H9 (cell line): ENCODE measurements at regions not wholly inside any gene's neighbourhood (a gene's known extent, or its start where the extent isn't known, plus 50 kb on each side); places are given as distances from the start of the nearest gene placed in this dataset.

ENCODE experiments used
- DNase-seq: peaks from one replicate; pipeline ENCODE4 v3.0.0-alpha.2; 2017
- H2AFZ ChIP-seq: one replicate; pipeline ENCODE4 v1.6.1; 2013; ENCODE audit warnings: mild to moderate bottlenecking, low read length, control low read depth, moderate library complexity
- H2AK5ac ChIP-seq: 2 replicates; pipeline ENCODE4 v1.6.1; 2013; ENCODE audit warnings: low read length, control low read depth, mixed read lengths; ENCODE audit not compliant: insufficient read length
- H2BK120ac ChIP-seq: one replicate; pipeline ENCODE4 v1.6.1; 2013; ENCODE audit warnings: low read depth, mild to moderate bottlenecking, low read length, control low read depth, inconsistent platforms; ENCODE audit not compliant: poor library complexity, severe bottlenecking
- H2BK12ac ChIP-seq: 2 replicates; pipeline ENCODE4 v1.6.1; 2013; ENCODE audit warnings: low read length, control low read depth, mixed read lengths, low read depth; ENCODE audit not compliant: insufficient read length
- H2BK15ac ChIP-seq: 2 replicates; pipeline ENCODE4 v1.6.1; 2013; ENCODE audit warnings: low read depth, low read length, control low read depth
- H2BK20ac ChIP-seq: one replicate; pipeline ENCODE4 v1.6.1; 2013; ENCODE audit warnings: low read depth, mild to moderate bottlenecking, low read length, control low read depth, inconsistent platforms; ENCODE audit not compliant: poor library complexity, severe bottlenecking
- H2BK5ac ChIP-seq: 2 replicates; pipeline ENCODE4 v1.6.1; 2013; ENCODE audit warnings: low read length, control low read depth, mixed read lengths; ENCODE audit not compliant: insufficient read length
- H3K14ac ChIP-seq: 2 replicates; pipeline ENCODE4 v1.6.1; 2013; ENCODE audit warnings: low read length, control low read depth; ENCODE audit not compliant: insufficient read depth
- H3K18ac ChIP-seq: 2 replicates; pipeline ENCODE4 v1.6.1; 2013; ENCODE audit warnings: low read depth, mild to moderate bottlenecking, mixed read lengths, low read length, control low read depth; ENCODE audit not compliant: insufficient read length
- H3K23ac ChIP-seq: 2 replicates; pipeline ENCODE4 v1.6.1; 2013; ENCODE audit warnings: low read length, control low read depth, mixed read lengths, low read depth; ENCODE audit not compliant: insufficient read length
- H3K23me2 ChIP-seq: 2 replicates; pipeline ENCODE4 v1.6.1; 2013; ENCODE audit warnings: low read depth, mild to moderate bottlenecking, mixed read lengths, low read length, control low read depth; ENCODE audit not compliant: insufficient read length, poor library complexity, severe bottlenecking
- H3K27ac ChIP-seq: 2 replicates; pipeline ENCODE4 v1.5.1; 2013; ENCODE audit warnings: low read length, control low read depth, mixed read lengths, low read depth; ENCODE audit not compliant: insufficient read length
- H3K27me3 ChIP-seq: 2 replicates; pipeline ENCODE4 v1.6.1; 2013; ENCODE audit warnings: low read length, control low read depth, inconsistent platforms; ENCODE audit not compliant: insufficient read depth
- H3K4ac ChIP-seq: 2 replicates; pipeline ENCODE4 v1.6.1; 2013; ENCODE audit warnings: low read depth, mild to moderate bottlenecking, control low read depth, inconsistent platforms, low read length, moderate library complexity
- H3K4me1 ChIP-seq: 2 replicates; pipeline ENCODE4 v1.6.1; 2013; ENCODE audit warnings: low read length, control low read depth, inconsistent platforms; ENCODE audit not compliant: insufficient read depth
- H3K4me2 ChIP-seq: 2 replicates; pipeline ENCODE4 v1.6.1; 2013; ENCODE audit warnings: low read length, control low read depth, mixed read lengths; ENCODE audit not compliant: insufficient read length, insufficient read depth
- H3K56ac ChIP-seq: 2 replicates; pipeline ENCODE4 v1.6.1; 2013; ENCODE audit warnings: low read depth, mild to moderate bottlenecking, mixed read lengths, low read length, control low read depth; ENCODE audit not compliant: insufficient read length
- H3K79me1 ChIP-seq: 2 replicates; pipeline ENCODE4 v1.6.1; 2013; ENCODE audit warnings: low read depth, mild to moderate bottlenecking, moderate library complexity, low read length, control low read depth, inconsistent platforms; ENCODE audit not compliant: insufficient read depth, poor library complexity, severe bottlenecking
- H3K79me2 ChIP-seq: 2 replicates; pipeline ENCODE4 v1.6.1; 2013; ENCODE audit warnings: low read length, control low read depth, inconsistent platforms; ENCODE audit not compliant: insufficient read depth
- H3K9ac ChIP-seq: 2 replicates; pipeline ENCODE4 v1.6.1; 2013; ENCODE audit warnings: low read length, control low read depth, mixed read lengths; ENCODE audit not compliant: insufficient read length; ENCODE audit errors: extremely low read depth
- H3K9me3 ChIP-seq: one replicate; pipeline ENCODE4 v1.6.1; 2013; ENCODE audit warnings: low read depth, low read length, inconsistent platforms; ENCODE audit not compliant: control insufficient read depth
- H3T11ph ChIP-seq: one replicate; pipeline ENCODE4 v1.6.1; 2013; ENCODE audit warnings: mild to moderate bottlenecking, low read length, control low read depth, inconsistent platforms
- H4K20me1 ChIP-seq: one replicate; pipeline ENCODE4 v1.6.1; 2013; ENCODE audit not compliant: control insufficient read depth, insufficient read length, insufficient read depth
- H4K5ac ChIP-seq: 2 replicates; pipeline ENCODE4 v1.6.1; 2013; ENCODE audit warnings: low read depth, mild to moderate bottlenecking, mixed read lengths, low read length, control low read depth; ENCODE audit not compliant: insufficient read length
- H4K8ac ChIP-seq: replicated peaks from 2 replicates; pipeline ENCODE4 v1.6.1; 2013; ENCODE audit warnings: low read length, control low read depth, mixed read lengths, low read depth; ENCODE audit not compliant: insufficient read length
- H4K91ac ChIP-seq: 2 replicates; pipeline ENCODE4 v1.6.1; 2013; ENCODE audit warnings: low read depth, mild to moderate bottlenecking, moderate library complexity, mixed read lengths, low read length, control low read depth; ENCODE audit not compliant: insufficient read length
- H3K27ac Mint-ChIP-seq, 3 experiments: 2 replicates in 2 of 3; 3 replicates in 1 of 3; pipeline ENCODE4 v1.8.0; 2020 to 2021; ENCODE audit warnings: mixed read lengths in 3 of 3, mild to moderate bottlenecking in 1 of 3, moderate library complexity in 1 of 3
- H3K27me3 Mint-ChIP-seq: 2 replicates; pipeline ENCODE4 v1.8.0; 2021; ENCODE audit warnings: low read depth, mild to moderate bottlenecking, moderate library complexity, mixed read lengths
- H3K36me3 Mint-ChIP-seq, 3 experiments: 2 replicates in 2 of 3; 3 replicates in 1 of 3; pipeline ENCODE4 v1.8.0; 2020 to 2021; ENCODE audit warnings: low read depth in 3 of 3, mixed read lengths in 3 of 3; ENCODE audit not compliant: insufficient read depth in 1 of 3
- H3K4me1 Mint-ChIP-seq, 2 experiments: 2 replicates each; pipeline ENCODE4 v1.8.0; 2020; ENCODE audit warnings: mixed read lengths in 2 of 2
- H3K4me3 Mint-ChIP-seq, 2 experiments: 2 replicates in 1 of 2; 3 replicates in 1 of 2; pipeline ENCODE4 v1.8.0; 2020 to 2021; ENCODE audit warnings: mild to moderate bottlenecking in 2 of 2, mixed read lengths in 2 of 2, moderate library complexity in 1 of 2
- H3K9me3 Mint-ChIP-seq, 2 experiments: 2 replicates in 1 of 2; 3 replicates in 1 of 2; pipeline ENCODE4 v1.8.0; 2020; ENCODE audit warnings: mild to moderate bottlenecking in 2 of 2, mixed read lengths in 2 of 2, moderate library complexity in 1 of 2
- WGBS: extraction: QIAGEN DNeasy Blood & Tissue Kit; methylation state at CpG from one replicate; pipeline ENCODE4 v1.1.7; 2013; ENCODE audit warnings: missing lambda C conversion rate, low lambda C conversion rate, mixed read lengths; ENCODE audit not compliant: insufficient read length; ENCODE audit errors: extremely low coverage; 5-methylcytosine and 5-hydroxymethylcytosine counted together
- TF ChIP-seq, protein P1 (sequence below): fragments of 200-600 bp; sonication (generic); conservative IDR thresholded peaks from 3 replicates; pipeline ENCODE4 v1.8.0; 2021; ENCODE audit warnings: antibody characterized with exemption, mild to moderate bottlenecking

- no peaks in the 10 kb centered on the region for H3K79me1 ChIP-seq
- H3K14ac ChIP-seq, result no peak overlapping the region
- no peak overlapping the region for H2BK15ac ChIP-seq
- Mint-ChIP-seq H3K4me3 (no peak overlapping the region), H3K36me3 (no peaks in the 10 kb centered on the region), H3K9me3 (peaks cover 2 to 3% of the 10 kb centered on the region in 2 experiments; a peak in 3 of 5 replicates), H3K27me3 (peaks cover 29% of the 10 kb centered on the region), H3K27ac (no peak overlapping the region), H3K4me1 (peaks cover 14 to 20% of the 10 kb centered on the region in 2 experiments)
- no peak overlapping the region for H3K9ac ChIP-seq
- H3K4me2 ChIP-seq, result no peak overlapping the region
- H3T11ph ChIP-seq, result no peak overlapping the region
- H3K18ac ChIP-seq, result no peak overlapping the region
- H4K5ac ChIP-seq, result no peak overlapping the region
- no peak overlapping the region for H2BK20ac ChIP-seq
- H2AK5ac ChIP-seq, result no peak overlapping the region
- no peak overlapping the region for H2BK12ac ChIP-seq
- H3K79me2 ChIP-seq, result no peaks in the 10 kb centered on the region
- peak; percentile 21 for DNase-seq
- no peaks in the 10 kb centered on the region for H3K9me3 ChIP-seq
- no peak overlapping the region for H4K91ac ChIP-seq
- TF ChIP-seq, protein P1, sequence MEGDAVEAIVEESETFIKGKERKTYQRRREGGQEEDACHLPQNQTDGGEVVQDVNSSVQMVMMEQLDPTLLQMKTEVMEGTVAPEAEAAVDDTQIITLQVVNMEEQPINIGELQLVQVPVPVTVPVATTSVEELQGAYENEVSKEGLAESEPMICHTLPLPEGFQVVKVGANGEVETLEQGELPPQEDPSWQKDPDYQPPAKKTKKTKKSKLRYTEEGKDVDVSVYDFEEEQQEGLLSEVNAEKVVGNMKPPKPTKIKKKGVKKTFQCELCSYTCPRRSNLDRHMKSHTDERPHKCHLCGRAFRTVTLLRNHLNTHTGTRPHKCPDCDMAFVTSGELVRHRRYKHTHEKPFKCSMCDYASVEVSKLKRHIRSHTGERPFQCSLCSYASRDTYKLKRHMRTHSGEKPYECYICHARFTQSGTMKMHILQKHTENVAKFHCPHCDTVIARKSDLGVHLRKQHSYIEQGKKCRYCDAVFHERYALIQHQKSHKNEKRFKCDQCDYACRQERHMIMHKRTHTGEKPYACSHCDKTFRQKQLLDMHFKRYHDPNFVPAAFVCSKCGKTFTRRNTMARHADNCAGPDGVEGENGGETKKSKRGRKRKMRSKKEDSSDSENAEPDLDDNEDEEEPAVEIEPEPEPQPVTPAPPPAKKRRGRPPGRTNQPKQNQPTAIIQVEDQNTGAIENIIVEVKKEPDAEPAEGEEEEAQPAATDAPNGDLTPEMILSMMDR, result no peak
- no peak overlapping the region for H3K23ac ChIP-seq
- H3K56ac ChIP-seq, result no peak overlapping the region
- H2AFZ ChIP-seq, result no peak overlapping the region
- no peak overlapping the region for H4K8ac ChIP-seq
- H4K20me1 ChIP-seq, result no peaks in the 10 kb centered on the region
- H3K27ac ChIP-seq, result no peak overlapping the region
- no peaks in the 10 kb centered on the region for H3K4me1 ChIP-seq
- H3K27me3 ChIP-seq, result no peaks in the 10 kb centered on the region
- H3K4ac ChIP-seq, result no peak overlapping the region
- no peak overlapping the region for H2BK5ac ChIP-seq
- no CpG with 5 or more reads among the region's 23 CpGs for WGBS
- no peaks in the 10 kb centered on the region for H3K23me2 ChIP-seq
- H2BK120ac ChIP-seq, result no peak overlapping the region
Observed at GRCh38 chr16:29198731-29199521, 207.6 kb downstream of the NPIPB11 start.
